GM12878 (cell line): ENCODE measurements at regions not wholly inside any gene's neighbourhood (a gene's known extent, or its start where the extent isn't known, plus 50 kb on each side); places are given as distances from the start of the nearest gene placed in this dataset.

Experiments
- ATAC-seq: fragments of 200-7000 bp; cut with Tn5 transposase; 3 replicates; pipeline ENCODE4 v1.9.1; 2020; ENCODE audit warnings: mild to moderate bottlenecking, moderate library complexity
- BruUV-seq: library from RNA; stranded (reverse); fragments of 400-500 nt; replicated peaks from 2 replicates; lab custom pipeline; 2021; lab: Mats Ljungman, UMichigan
- CTCF ChIA-PET: fragments of 300-600 bp; sonication (Branson Sonifier 250); formaldehyde crosslinking; extraction: SDS; loops from one replicate; lab custom pipeline; 2021; ENCODE audit warnings: inconsistent platforms; lab: Yijun Ruan, JAX
- POLR2A ChIA-PET: fragments of 350-600 bp; formaldehyde crosslinking; extraction: SDS; loops from one replicate; lab custom pipeline; 2021; ENCODE audit warnings: inconsistent platforms; lab: Charles Lee
- RAD21 ChIA-PET: fragments of 300-600 bp; sonication (Branson Sonifier 250); formaldehyde crosslinking; loops from one replicate; lab custom pipeline; 2023; ENCODE audit warnings: antibody characterized with exemption; ENCODE audit not compliant: unreplicated experiment; lab: Charles Lee
- SMC1A ChIA-PET: fragments of 300-600 bp; sonication (Branson Sonifier 250); formaldehyde crosslinking; loops from one replicate; lab custom pipeline; 2023; ENCODE audit not compliant: unreplicated experiment, uncharacterized antibody; lab: Charles Lee
- DNase-seq: peaks from one replicate; pipeline ENCODE4 v3.0.0-alpha.2; 2011; ENCODE audit warnings: low read depth, low spot score
- FAIRE-seq: peaks from 3 replicates; lab custom pipeline; 2011; peaks lifted over from hg19 to GRCh38; lab: Jason Lieb, UNC
- H2AFZ ChIP-seq: 2 replicates; pipeline ENCODE4 v1.6.0; 2011; ENCODE audit warnings: low read depth, low read length, control low read depth; ENCODE audit not compliant: control insufficient read depth
- H3K27ac ChIP-seq: 2 replicates; pipeline ENCODE4 v1.5.1; 2011; ENCODE audit warnings: control low read depth; ENCODE audit not compliant: control insufficient read depth, insufficient read depth
- H3K27me3 ChIP-seq, 2 experiments: replicated peaks in 1 of 2; 2 replicates each; pipeline versions ENCODE4 v1.6.0 to v1.6.1; 2011; ENCODE audit warnings: low read length in 1 of 2; ENCODE audit not compliant: control insufficient read depth in 2 of 2, insufficient read depth in 2 of 2
- H3K36me3 ChIP-seq, 2 experiments: 2 replicates each; pipeline ENCODE4 v1.5.1; 2011; ENCODE audit warnings: low read length in 1 of 2; ENCODE audit not compliant: control insufficient read depth in 2 of 2, insufficient read depth in 2 of 2
- H3K4me1 ChIP-seq: 2 replicates; pipeline ENCODE4 v1.6.1; 2011; ENCODE audit warnings: mild to moderate bottlenecking, low read length, moderate library complexity, mixed read lengths; ENCODE audit not compliant: control insufficient read depth, insufficient read depth
- H3K4me2 ChIP-seq: 2 replicates; pipeline ENCODE4 v1.6.0; 2011; ENCODE audit warnings: control low read depth; ENCODE audit not compliant: control insufficient read depth, insufficient read depth
- H3K4me3 ChIP-seq: fragments of 200-600 bp; sonication (generic); 2 replicates; pipeline ENCODE4 v1.5.1; 2016
- H3K79me2 ChIP-seq: 2 replicates; pipeline ENCODE4 v1.6.0; 2011; ENCODE audit warnings: low read length; ENCODE audit not compliant: control insufficient read depth, insufficient read depth
- H3K9ac ChIP-seq: 2 replicates; pipeline ENCODE4 v1.8.0; 2011; ENCODE audit warnings: low read length, control low read depth, mixed read lengths; ENCODE audit not compliant: control insufficient read depth, insufficient read depth
- H3K9me3 ChIP-seq: replicated peaks from 3 replicates; pipeline ENCODE4 v1.5.1; 2011; ENCODE audit warnings: mild to moderate bottlenecking, low read length; ENCODE audit not compliant: control insufficient read depth, insufficient read depth
- H4K20me1 ChIP-seq: 2 replicates; pipeline ENCODE4 v1.6.0; 2011; ENCODE audit not compliant: control insufficient read depth, insufficient read depth
- BCL11A ChIP-seq: IDR thresholded peaks from 2 replicates; pipeline ENCODE4 v1.6.1; 2011; ENCODE audit warnings: low read depth, low read length
- KDM1A ChIP-seq: fragments of 200-600 bp; sonication (generic); IDR thresholded peaks from 2 replicates; pipeline ENCODE4 v1.6.1; 2016; ENCODE audit warnings: borderline replicate concordance
- PAX5 ChIP-seq: IDR thresholded peaks from 2 replicates; pipeline ENCODE4 v1.6.1; 2011; ENCODE audit warnings: low read depth, low read length, borderline replicate concordance
- ZNF592 ChIP-seq: fragments of 450-650 bp; IDR thresholded peaks from 2 replicates; pipeline ENCODE4 v1.6.1; 2017; ENCODE audit warnings: mild to moderate bottlenecking, moderate library complexity
- ZNF622 ChIP-seq: fragments of 450-650 bp; IDR thresholded peaks from 2 replicates; pipeline ENCODE4 v1.6.1; 2017; ENCODE audit warnings: mild to moderate bottlenecking, inconsistent platforms
- WGBS: methylation state at CpG from one replicate; pipeline ENCODE4 v1.1.6; 2016; ENCODE audit warnings: low lambda C conversion rate; ENCODE audit not compliant: insufficient replicate concordance, insufficient coverage; ENCODE audit errors: missing lambda C conversion rate; 5-methylcytosine and 5-hydroxymethylcytosine counted together
- in situ Hi-C: fragments of 300-500 bp; cut with MboI; formaldehyde crosslinking; loops from 9 replicates; pipeline ENCODE4 v1.14.3; 2018; ENCODE audit warnings: mixed read lengths
- intact Hi-C: fragments of 100-400 bp; cut with micrococcal nuclease; formaldehyde crosslinking; loops from one replicate; pipeline ENCODE4 v1.14.2; 2022; ENCODE audit not compliant: unreplicated experiment

- TF ChIP-seq BCL11A: no peak
- TF ChIP-seq KDM1A: no peak
- no peak for TF ChIP-seq ZNF622
- TF ChIP-seq ZNF592: no peak
- no peak for TF ChIP-seq PAX5
- SMC1A ChIA-PET: interaction anchor here (0.8 to 2.0 kb wide), 13 partner anchors 10 to 153 kb away, joined by 3 to 7 read pairs (median 4); no protein-coding TSS in a partner anchor
Measured at GRCh38 chr2:122627388-122627787, 871.9 kb downstream of the TSN start.

More at GRCh38 chr2:122627388-122627787, 871.9 kb downstream of the TSN start:
- H3K4me1 ChIP-seq: no peaks in the 10 kb centered on the region
- DNase-seq (no peak), ATAC-seq (no peak), FAIRE-seq (no peak)
- no peak overlapping the region for H3K9ac ChIP-seq
- no peaks in the 10 kb centered on the region; the same call in 1 of the 2 replicates for H4K20me1 ChIP-seq
- H3K27ac ChIP-seq: no peak overlapping the region
- no TSS peak for BruUV-seq
- in situ Hi-C loops (no loop called here), intact Hi-C loops (no loop called here)
- ChIA-PET CTCF (interaction anchor here (0.6 to 1.8 kb wide), 6 partner anchors 8 to 113 kb away, joined by 3 to 12 read pairs (median 3); no protein-coding TSS in a partner anchor), RAD21 (interaction anchor here (0.7 to 2.2 kb wide), 3 partner anchors 18 to 65 kb away, joined by 3 to 6 read pairs (median 4); no protein-coding TSS in a partner anchor), POLR2A (interaction anchor here (0.9 kb wide), 1 partner anchor 113 kb away, joined by 9 read pairs; no protein-coding TSS in a partner anchor)
- H3K9me3 ChIP-seq: no peaks in the 10 kb centered on the region
- no peak overlapping the region for H2AFZ ChIP-seq
- WGBS: 0% methylated on average over 3 of the region's 3 CpGs
- H3K27me3 ChIP-seq: no peaks in the 10 kb centered on the region
- no peak overlapping the region for H3K4me3 ChIP-seq
- no peaks in the 10 kb centered on the region for H3K36me3 ChIP-seq
- no peaks in the 10 kb centered on the region for H3K79me2 ChIP-seq
- no peak overlapping the region for H3K4me2 ChIP-seq
